Liver (tissue), 8 donors: ENCODE measurements at regions not wholly inside any gene's neighbourhood (a gene's known extent, or its start where the extent isn't known, plus 50 kb on each side); places are given as distances from the start of the nearest gene placed in this dataset.

ENCODE experiments used
- DNase-seq: peaks from one replicate; pipeline ENCODE4 v3.0.0-alpha.2; 2017; ENCODE audit warnings: low spot score
- H3K27ac ChIP-seq, 2 donors: one replicate each; pipeline ENCODE4 v1.7.0; 2013; ENCODE audit warnings: inconsistent platforms in 2 of 2, low read length in 2 of 2, control low read depth in 1 of 2, low read depth in 1 of 2, mild to moderate bottlenecking in 1 of 2
- H3K27me3 ChIP-seq, 4 donors: one replicate each; pipeline versions ENCODE4 v1.6.1 to v1.7.0; 2013; ENCODE audit warnings: low read length in 3 of 4, inconsistent platforms in 1 of 4, mild to moderate bottlenecking in 1 of 4, moderate library complexity in 1 of 4; ENCODE audit not compliant: control insufficient read depth in 4 of 4, insufficient read depth in 4 of 4
- H3K36me3 ChIP-seq, 4 donors: one replicate each; pipeline versions ENCODE4 v1.6.1 to v1.7.0; 2013; ENCODE audit warnings: low read length in 3 of 4, mild to moderate bottlenecking in 3 of 4, low read depth in 1 of 4, moderate library complexity in 1 of 4; ENCODE audit not compliant: control insufficient read depth in 4 of 4, insufficient read depth in 3 of 4
- H3K4me1 ChIP-seq, 4 donors: one replicate each; pipeline versions ENCODE4 v1.6.1 to v1.7.0; 2013; ENCODE audit warnings: low read length in 3 of 4, mild to moderate bottlenecking in 3 of 4, moderate library complexity in 1 of 4; ENCODE audit not compliant: control insufficient read depth in 4 of 4, insufficient read depth in 4 of 4
- H3K4me3 ChIP-seq, 3 donors: one replicate each; pipeline versions ENCODE4 v1.6.1 to v1.7.0; 2013; ENCODE audit warnings: low read length in 3 of 3, control low read depth in 1 of 3, low read depth in 1 of 3, mild to moderate bottlenecking in 1 of 3
- H3K9ac ChIP-seq, 2 donors: one replicate each; pipeline ENCODE4 v1.7.0; 2013; ENCODE audit warnings: low read length in 2 of 2, mild to moderate bottlenecking in 2 of 2, moderate library complexity in 2 of 2, control low read depth in 1 of 2, low read depth in 1 of 2
- H3K9me3 ChIP-seq, 4 donors: one replicate each; pipeline versions ENCODE4 v1.6.1 to v1.7.0; 2013; ENCODE audit warnings: low read length in 3 of 4; ENCODE audit not compliant: control insufficient read depth in 4 of 4
- EGR1 ChIP-seq, 2 donors: IDR thresholded peaks; 2 replicates each; pipeline ENCODE4 v1.6.1; 2016 to 2018; ENCODE audit warnings: antibody characterized with exemption in 2 of 2, low read depth in 2 of 2
- FOXA1 ChIP-seq: IDR thresholded peaks from 2 replicates; pipeline ENCODE4 v1.6.1; 2016; ENCODE audit warnings: antibody characterized with exemption
- FOXA2 ChIP-seq: IDR thresholded peaks from 2 replicates; pipeline ENCODE4 v1.6.1; 2016; ENCODE audit warnings: antibody characterized with exemption
- GABPA ChIP-seq, 2 donors: IDR thresholded peaks in 1 of 2; conservative IDR thresholded peaks in 1 of 2; 2 replicates each; pipeline ENCODE4 v1.6.1; 2016; ENCODE audit warnings: antibody characterized with exemption in 2 of 2, mild to moderate bottlenecking in 1 of 2, moderate library complexity in 1 of 2
- HNF4A ChIP-seq, 2 donors: conservative IDR thresholded peaks; 2 replicates each; pipeline ENCODE4 v1.6.1; 2016; ENCODE audit warnings: antibody characterized with exemption in 2 of 2, mild to moderate bottlenecking in 2 of 2
- HNF4G ChIP-seq: IDR thresholded peaks from 2 replicates; pipeline ENCODE4 v1.6.1; 2016; ENCODE audit warnings: antibody characterized with exemption
- NR2F2 ChIP-seq: IDR thresholded peaks from 2 replicates; pipeline ENCODE4 v1.6.1; 2016; ENCODE audit warnings: antibody characterized with exemption
- RAD21 ChIP-seq, 2 donors: IDR thresholded peaks; 2 replicates each; pipeline ENCODE4 v1.6.1; 2016; ENCODE audit warnings: antibody characterized with exemption in 2 of 2, mild to moderate bottlenecking in 2 of 2
- SP1 ChIP-seq: IDR thresholded peaks from 2 replicates; pipeline ENCODE4 v1.6.1; 2018; ENCODE audit warnings: antibody characterized with exemption, mild to moderate bottlenecking
- TAF1 ChIP-seq: conservative IDR thresholded peaks from 2 replicates; pipeline ENCODE4 v1.6.1; 2016; ENCODE audit warnings: antibody characterized with exemption, mild to moderate bottlenecking
- WGBS: extraction: QIAGEN DNeasy Blood & Tissue Kit; methylation state at CpG from one replicate; pipeline ENCODE4 v1.1.7; 2013; 5-methylcytosine and 5-hydroxymethylcytosine counted together
- TF ChIP-seq, protein P1 (sequence below): IDR thresholded peaks from 2 replicates; pipeline ENCODE4 v1.6.1; 2016; ENCODE audit warnings: antibody characterized with exemption
- TF ChIP-seq, protein P2 (sequence below): fragments of 150-350 bp; IDR thresholded peaks from 2 replicates; pipeline ENCODE4 v1.5.1; 2017; ENCODE audit warnings: improper control_type of control experiment, low read depth, low read length; ENCODE audit not compliant: missing input control
- TF ChIP-seq, protein P3 (sequence below): IDR thresholded peaks from 2 replicates; pipeline ENCODE4 v1.6.1; 2016; ENCODE audit warnings: antibody characterized with exemption, mild to moderate bottlenecking
- TF ChIP-seq, protein P4 (sequence below): IDR thresholded peaks from 2 replicates; pipeline ENCODE4 v1.6.1; 2016; ENCODE audit warnings: antibody characterized with exemption
- TF ChIP-seq, protein P5 (sequence below): IDR thresholded peaks from 2 replicates; pipeline ENCODE4 v1.6.1; 2016; ENCODE audit warnings: antibody characterized with exemption
- donor health status: healthy.
- donor health status: healthy.
- donor health status: healthy.
- donor health status: healthy.
- donor health status: healthy.

DNA sequence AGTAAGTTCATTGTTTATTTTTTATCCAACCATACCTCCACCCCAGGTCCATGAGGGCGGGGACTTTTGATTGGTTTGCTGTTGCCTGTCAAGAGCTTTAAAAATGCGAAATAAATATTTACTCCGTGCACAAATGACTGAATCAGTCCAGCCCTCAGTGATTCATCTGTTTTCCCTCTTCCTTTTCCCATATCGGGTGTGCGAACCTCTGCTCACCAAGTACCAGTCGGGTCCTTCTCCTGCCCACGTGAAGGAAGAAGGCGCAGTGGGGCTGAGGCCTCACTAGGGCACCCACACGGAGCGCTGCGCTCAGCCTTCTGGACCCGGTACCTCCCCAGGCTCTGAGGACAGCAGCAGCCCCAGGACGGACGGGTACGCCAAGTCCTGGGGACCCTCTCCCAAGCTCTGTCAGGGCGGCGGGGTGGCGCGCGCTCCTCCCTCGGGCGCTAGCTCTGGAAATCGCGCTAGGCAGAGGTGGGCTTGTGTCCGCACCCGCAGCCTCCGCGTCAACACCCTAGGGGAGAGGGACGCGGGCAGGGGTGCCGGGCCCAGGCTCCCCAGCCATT lies 70.5 kb upstream of the EPHB3 start:
- no peak for TF ChIP-seq TAF1
- TF ChIP-seq EGR1 (IDR thresholded peaks at IDR 0.05; ENCODE audit: low read depth in 2 of 2), result no peak
- no peak for TF ChIP-seq RAD21 (IDR thresholded peaks at IDR 0.05)
- TF ChIP-seq, protein P1, sequence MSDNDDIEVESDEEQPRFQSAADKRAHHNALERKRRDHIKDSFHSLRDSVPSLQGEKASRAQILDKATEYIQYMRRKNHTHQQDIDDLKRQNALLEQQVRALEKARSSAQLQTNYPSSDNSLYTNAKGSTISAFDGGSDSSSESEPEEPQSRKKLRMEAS, result no peak
- no peak for TF ChIP-seq NR2F2
- TF ChIP-seq, protein P2, sequence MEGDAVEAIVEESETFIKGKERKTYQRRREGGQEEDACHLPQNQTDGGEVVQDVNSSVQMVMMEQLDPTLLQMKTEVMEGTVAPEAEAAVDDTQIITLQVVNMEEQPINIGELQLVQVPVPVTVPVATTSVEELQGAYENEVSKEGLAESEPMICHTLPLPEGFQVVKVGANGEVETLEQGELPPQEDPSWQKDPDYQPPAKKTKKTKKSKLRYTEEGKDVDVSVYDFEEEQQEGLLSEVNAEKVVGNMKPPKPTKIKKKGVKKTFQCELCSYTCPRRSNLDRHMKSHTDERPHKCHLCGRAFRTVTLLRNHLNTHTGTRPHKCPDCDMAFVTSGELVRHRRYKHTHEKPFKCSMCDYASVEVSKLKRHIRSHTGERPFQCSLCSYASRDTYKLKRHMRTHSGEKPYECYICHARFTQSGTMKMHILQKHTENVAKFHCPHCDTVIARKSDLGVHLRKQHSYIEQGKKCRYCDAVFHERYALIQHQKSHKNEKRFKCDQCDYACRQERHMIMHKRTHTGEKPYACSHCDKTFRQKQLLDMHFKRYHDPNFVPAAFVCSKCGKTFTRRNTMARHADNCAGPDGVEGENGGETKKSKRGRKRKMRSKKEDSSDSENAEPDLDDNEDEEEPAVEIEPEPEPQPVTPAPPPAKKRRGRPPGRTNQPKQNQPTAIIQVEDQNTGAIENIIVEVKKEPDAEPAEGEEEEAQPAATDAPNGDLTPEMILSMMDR, result no peak
- TF ChIP-seq FOXA2, result no peak
- no peak for TF ChIP-seq FOXA1
- TF ChIP-seq GABPA (IDR thresholded peaks at IDR 0.05 in 1 of 2, conservative IDR thresholded peaks at IDR 0.05 in 1 of 2), result no peak
- TF ChIP-seq SP1, result no peak
- TF ChIP-seq, protein P3, sequence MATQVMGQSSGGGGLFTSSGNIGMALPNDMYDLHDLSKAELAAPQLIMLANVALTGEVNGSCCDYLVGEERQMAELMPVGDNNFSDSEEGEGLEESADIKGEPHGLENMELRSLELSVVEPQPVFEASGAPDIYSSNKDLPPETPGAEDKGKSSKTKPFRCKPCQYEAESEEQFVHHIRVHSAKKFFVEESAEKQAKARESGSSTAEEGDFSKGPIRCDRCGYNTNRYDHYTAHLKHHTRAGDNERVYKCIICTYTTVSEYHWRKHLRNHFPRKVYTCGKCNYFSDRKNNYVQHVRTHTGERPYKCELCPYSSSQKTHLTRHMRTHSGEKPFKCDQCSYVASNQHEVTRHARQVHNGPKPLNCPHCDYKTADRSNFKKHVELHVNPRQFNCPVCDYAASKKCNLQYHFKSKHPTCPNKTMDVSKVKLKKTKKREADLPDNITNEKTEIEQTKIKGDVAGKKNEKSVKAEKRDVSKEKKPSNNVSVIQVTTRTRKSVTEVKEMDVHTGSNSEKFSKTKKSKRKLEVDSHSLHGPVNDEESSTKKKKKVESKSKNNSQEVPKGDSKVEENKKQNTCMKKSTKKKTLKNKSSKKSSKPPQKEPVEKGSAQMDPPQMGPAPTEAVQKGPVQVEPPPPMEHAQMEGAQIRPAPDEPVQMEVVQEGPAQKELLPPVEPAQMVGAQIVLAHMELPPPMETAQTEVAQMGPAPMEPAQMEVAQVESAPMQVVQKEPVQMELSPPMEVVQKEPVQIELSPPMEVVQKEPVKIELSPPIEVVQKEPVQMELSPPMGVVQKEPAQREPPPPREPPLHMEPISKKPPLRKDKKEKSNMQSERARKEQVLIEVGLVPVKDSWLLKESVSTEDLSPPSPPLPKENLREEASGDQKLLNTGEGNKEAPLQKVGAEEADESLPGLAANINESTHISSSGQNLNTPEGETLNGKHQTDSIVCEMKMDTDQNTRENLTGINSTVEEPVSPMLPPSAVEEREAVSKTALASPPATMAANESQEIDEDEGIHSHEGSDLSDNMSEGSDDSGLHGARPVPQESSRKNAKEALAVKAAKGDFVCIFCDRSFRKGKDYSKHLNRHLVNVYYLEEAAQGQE, result no peak
- no peak for TF ChIP-seq HNF4G
- TF ChIP-seq, protein P4, sequence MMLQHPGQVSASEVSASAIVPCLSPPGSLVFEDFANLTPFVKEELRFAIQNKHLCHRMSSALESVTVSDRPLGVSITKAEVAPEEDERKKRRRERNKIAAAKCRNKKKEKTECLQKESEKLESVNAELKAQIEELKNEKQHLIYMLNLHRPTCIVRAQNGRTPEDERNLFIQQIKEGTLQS, result no peak
- Histone ChIP-seq H3K4me3 (no peak overlapping the region), H3K36me3 (no peaks in the 10 kb centered on the region), H3K27ac (no peak overlapping the region), H3K4me1 (peaks cover 0 to 14% (median 4%) of the 10 kb centered on the region in 4 donors), H3K9ac (no peak overlapping the region), H3K27me3 (peaks cover 0 to 7% (median 3%) of the 10 kb centered on the region in 4 donors), H3K9me3 (no peaks in the 10 kb centered on the region)
- 25% methylated on average over 31 of the region's 31 CpGs for WGBS
- DNase-seq, result no peak

DNA sequence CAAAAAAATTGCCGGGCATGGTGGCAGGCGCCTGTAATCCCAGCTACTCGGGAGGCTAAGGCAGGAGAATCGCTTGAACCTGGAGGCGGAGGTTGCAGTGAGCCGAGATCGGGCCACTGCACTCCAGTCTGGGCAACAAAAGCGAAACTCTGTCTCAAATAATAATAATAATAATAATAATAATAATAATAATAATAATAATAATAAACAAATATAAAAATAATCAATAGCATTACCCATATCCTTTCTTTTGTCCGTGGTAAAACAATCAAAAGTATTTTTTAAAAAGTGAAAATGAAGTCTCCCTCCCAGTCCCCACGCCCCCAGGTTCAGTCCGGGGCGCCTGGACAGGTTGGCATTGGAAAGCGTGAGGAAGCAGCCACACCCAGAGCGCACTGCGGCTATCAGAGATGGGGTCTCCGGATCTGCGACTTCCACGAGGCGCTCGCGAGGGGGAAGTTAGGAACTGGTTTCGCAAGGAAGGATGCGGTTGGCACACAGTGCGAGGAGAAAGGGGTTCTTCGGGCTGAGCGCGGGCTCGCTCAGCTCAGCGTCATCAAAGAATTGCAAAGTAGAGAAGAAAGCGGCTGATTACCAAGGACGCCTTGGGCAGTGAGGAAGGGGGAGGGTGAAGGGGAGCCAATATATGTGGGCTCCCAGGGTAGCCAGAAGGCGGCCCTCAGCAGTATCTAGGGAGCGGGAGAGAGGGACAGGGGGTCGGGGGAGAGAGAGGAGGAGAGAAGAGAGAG lies 69.5 kb upstream of the EPHB3 start:
- H3K4me1 ChIP-seq, result peaks cover 0 to 14% (median 4%) of the 10 kb centered on the region in 4 donors
- 30% methylated on average over 34 of the region's 34 CpGs for WGBS
- peaks cover 0 to 7% (median 3%) of the 10 kb centered on the region in 4 donors for H3K27me3 ChIP-seq
- H3K27ac ChIP-seq, result no peak overlapping the region
- H3K9me3 ChIP-seq, result no peaks in the 10 kb centered on the region
- H3K36me3 ChIP-seq, result no peaks in the 10 kb centered on the region
- peak overlapping the region in 1 of 3 donors; percentile 4 for H3K4me3 ChIP-seq
- no peak overlapping the region for H3K9ac ChIP-seq
- no peak for DNase-seq
- TF ChIP-seq SP1 (no peak), HNF4G (no peak), GABPA (IDR thresholded peaks at IDR 0.05 in 1 of 2, conservative IDR thresholded peaks at IDR 0.05 in 1 of 2) (no peak), FOXA1 (no peak), NR2F2 (no peak), FOXA2 (no peak), EGR1 (IDR thresholded peaks at IDR 0.05; ENCODE audit: low read depth in 2 of 2) (no peak), HNF4A (conservative IDR thresholded peaks at IDR 0.05) (no peak)
- TF ChIP-seq, protein P5, sequence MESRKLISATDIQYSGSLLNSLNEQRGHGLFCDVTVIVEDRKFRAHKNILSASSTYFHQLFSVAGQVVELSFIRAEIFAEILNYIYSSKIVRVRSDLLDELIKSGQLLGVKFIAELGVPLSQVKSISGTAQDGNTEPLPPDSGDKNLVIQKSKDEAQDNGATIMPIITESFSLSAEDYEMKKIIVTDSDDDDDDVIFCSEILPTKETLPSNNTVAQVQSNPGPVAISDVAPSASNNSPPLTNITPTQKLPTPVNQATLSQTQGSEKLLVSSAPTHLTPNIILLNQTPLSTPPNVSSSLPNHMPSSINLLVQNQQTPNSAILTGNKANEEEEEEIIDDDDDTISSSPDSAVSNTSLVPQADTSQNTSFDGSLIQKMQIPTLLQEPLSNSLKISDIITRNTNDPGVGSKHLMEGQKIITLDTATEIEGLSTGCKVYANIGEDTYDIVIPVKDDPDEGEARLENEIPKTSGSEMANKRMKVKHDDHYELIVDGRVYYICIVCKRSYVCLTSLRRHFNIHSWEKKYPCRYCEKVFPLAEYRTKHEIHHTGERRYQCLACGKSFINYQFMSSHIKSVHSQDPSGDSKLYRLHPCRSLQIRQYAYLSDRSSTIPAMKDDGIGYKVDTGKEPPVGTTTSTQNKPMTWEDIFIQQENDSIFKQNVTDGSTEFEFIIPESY, result no peak
- TF ChIP-seq, protein P2, result no peak
- TF ChIP-seq, protein P3, result no peak
